SK-N-MC (cell line): ENCODE measurements at regions not wholly inside any gene's neighbourhood (a gene's known extent, or its start where the extent isn't known, plus 50 kb on each side); places are given as distances from the start of the nearest gene placed in this dataset.

ENCODE experiments used
- EZH2 ChIP-seq: fragments of 200-600 bp; sonication (generic); IDR thresholded peaks from one replicate; pipeline ENCODE4 v1.6.1; 2017; ENCODE audit warnings: antibody characterized with exemption
- FOXP2 ChIP-seq: optimal IDR thresholded peaks from 2 replicates; pipeline ENCODE3; 2011; ENCODE audit warnings: mild to moderate bottlenecking, moderate library complexity; ENCODE audit not compliant: insufficient read depth; ENCODE audit errors: extremely low read length, control extremely low read depth
- POLR2AphosphoS5 ChIP-seq: IDR thresholded peaks from 2 replicates; pipeline ENCODE4 v1.6.1; 2012; ENCODE audit warnings: mild to moderate bottlenecking, low read depth, low read length, borderline replicate concordance

DNA sequence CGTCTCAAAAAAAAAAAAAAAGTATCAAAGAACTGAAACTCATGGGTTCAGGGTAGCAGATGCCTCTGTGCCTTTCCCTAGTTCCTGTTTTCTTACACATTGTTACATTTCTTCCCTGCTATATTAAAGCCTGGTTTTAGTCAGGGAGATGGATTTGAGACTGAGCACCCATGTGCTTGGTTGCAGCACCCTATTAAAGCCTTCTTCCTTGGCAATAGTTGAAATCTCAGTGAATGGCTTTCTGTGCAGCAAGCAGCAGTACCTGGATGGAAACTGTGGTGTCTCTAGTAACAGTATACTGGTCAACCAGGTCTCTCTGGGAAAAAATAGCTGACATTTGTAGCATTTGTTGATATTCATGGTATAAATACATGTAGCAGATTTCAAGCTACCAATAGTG is 331.1 kb downstream of the ANKRD30A start:
- TF ChIP-seq POLR2AphosphoS5 (no peak), EZH2 (no peak), FOXP2 (no peak)
